Karpas-422 (cell line): ENCODE measurements at regions not wholly inside any gene's neighbourhood (a gene's known extent, or its start where the extent isn't known, plus 50 kb on each side); places are given as distances from the start of the nearest gene placed in this dataset.

ENCODE experiments used
- DNase-seq: peaks from one replicate; pipeline ENCODE4 v3.0.0-alpha.2; 2015
- H2AFZ ChIP-seq: fragments of 200-600 bp; sonication (generic); 2 replicates; pipeline ENCODE4 v1.6.1; 2014; ENCODE audit warnings: antibody characterized with exemption, low read length, mixed read lengths
- H3K27ac ChIP-seq: fragments of 200-600 bp; sonication (generic); 2 replicates; pipeline ENCODE4 v1.5.1; 2014; ENCODE audit warnings: mild to moderate bottlenecking, low read length, moderate library complexity
- H3K27me3 ChIP-seq: fragments of 200-600 bp; sonication (generic); 2 replicates; pipeline ENCODE4 v1.6.1; 2014; ENCODE audit warnings: low read length, mixed read lengths
- H3K36me3 ChIP-seq: fragments of 200-600 bp; sonication (generic); 2 replicates; pipeline ENCODE4 v1.6.1; 2014; ENCODE audit warnings: low read length, mixed read lengths; ENCODE audit not compliant: insufficient read depth
- H3K4me1 ChIP-seq: fragments of 200-600 bp; sonication (generic); 2 replicates; pipeline ENCODE4 v1.6.1; 2014; ENCODE audit warnings: mild to moderate bottlenecking, low read length, mixed read lengths
- H3K4me2 ChIP-seq: fragments of 200-600 bp; sonication (generic); 2 replicates; pipeline ENCODE4 v1.6.1; 2014; ENCODE audit warnings: low read length, low read depth, mild to moderate bottlenecking; ENCODE audit not compliant: poor library complexity, severe bottlenecking
- H3K4me3 ChIP-seq: fragments of 200-600 bp; sonication (generic); 2 replicates; pipeline ENCODE4 v1.5.1; 2014; ENCODE audit warnings: mild to moderate bottlenecking, antibody characterized with exemption, low read length, mixed read lengths
- H3K79me2 ChIP-seq: fragments of 200-600 bp; sonication (generic); 2 replicates; pipeline ENCODE4 v1.6.1; 2014; ENCODE audit warnings: mild to moderate bottlenecking, low read length, mixed read lengths
- H3K9ac ChIP-seq: fragments of 200-600 bp; sonication (generic); 2 replicates; pipeline ENCODE4 v1.6.0; 2014; ENCODE audit warnings: low read length
- H3K9me2 ChIP-seq: fragments of 200-600 bp; sonication (generic), shearing (Covaris generic); replicated peaks from 2 replicates; pipeline ENCODE4 v1.6.0; 2014; ENCODE audit warnings: mild to moderate bottlenecking, low read length, moderate library complexity; ENCODE audit not compliant: insufficient read depth
- H3K9me3 ChIP-seq: fragments of 300-700, 200-600 bp; sonication (generic); 2 replicates; pipeline ENCODE4 v1.6.1; 2014; ENCODE audit warnings: low read length, mixed read lengths
- H4K20me1 ChIP-seq: fragments of 200-600 bp; sonication (generic); 2 replicates; pipeline ENCODE4 v1.6.1; 2014; ENCODE audit warnings: mild to moderate bottlenecking, antibody characterized with exemption, low read length, low read depth; ENCODE audit not compliant: insufficient read depth

GRCh38 chr17:34726536-34727384 lies 147.4 kb downstream of the TMEM132E start:
- Histone ChIP-seq H3K9me3 (no peaks in the 10 kb centered on the region), H3K4me3 (no peak overlapping the region)

GRCh38 chr17:34725725-34726124 lies 146.3 kb downstream of the TMEM132E start:
- H2AFZ ChIP-seq, result no peak overlapping the region
- no peak overlapping the region for H3K4me2 ChIP-seq
- H3K4me3 ChIP-seq, result no peak overlapping the region
- H3K79me2 ChIP-seq, result no peaks in the 10 kb centered on the region
- H3K9me3 ChIP-seq, result no peaks in the 10 kb centered on the region
- no peaks in the 10 kb centered on the region for H4K20me1 ChIP-seq
- no peak overlapping the region for H3K9ac ChIP-seq
- H3K27me3 ChIP-seq, result no peaks in the 10 kb centered on the region
- DNase-seq, result no peak
- H3K4me1 ChIP-seq, result no peaks in the 10 kb centered on the region
- no peaks in the 10 kb centered on the region for H3K36me3 ChIP-seq
- no peak overlapping the region for H3K27ac ChIP-seq
- H3K9me2 ChIP-seq, result no peaks in the 10 kb centered on the region

More at GRCh38 chr17:34726536-34727384, 147.4 kb downstream of the TMEM132E start:
- no peak for DNase-seq
- Histone ChIP-seq H3K27ac (no peak overlapping the region), H3K79me2 (no peaks in the 10 kb centered on the region), H2AFZ (no peak overlapping the region), H3K9ac (no peak overlapping the region), H4K20me1 (no peaks in the 10 kb centered on the region), H3K4me1 (no peaks in the 10 kb centered on the region), H3K4me2 (no peak overlapping the region), H3K27me3 (no peaks in the 10 kb centered on the region), H3K36me3 (no peaks in the 10 kb centered on the region), H3K9me2 (no peaks in the 10 kb centered on the region)

GRCh38 chr17:34725008-34725407 lies 145.6 kb downstream of the TMEM132E start:
- no peaks in the 10 kb centered on the region for H3K27me3 ChIP-seq
- H3K27ac ChIP-seq, result no peak overlapping the region
- H4K20me1 ChIP-seq, result 0 out of 2 replicates have a peak, but pooled peaks cover 2% of the 10 kb centered on the region
- no peak overlapping the region for H3K4me3 ChIP-seq
- no peaks in the 10 kb centered on the region for H3K36me3 ChIP-seq
- H3K9me2 ChIP-seq, result no peaks in the 10 kb centered on the region
- no peak for DNase-seq
- H3K4me1 ChIP-seq, result no peaks in the 10 kb centered on the region
- H3K79me2 ChIP-seq, result no peaks in the 10 kb centered on the region
- H3K9me3 ChIP-seq, result no peaks in the 10 kb centered on the region
- H3K9ac ChIP-seq, result no peak overlapping the region
- no peak overlapping the region for H3K4me2 ChIP-seq
- no peak overlapping the region for H2AFZ ChIP-seq

- no peak for DNase-seq
- Histone ChIP-seq H4K20me1 (0 out of 2 replicates have a peak, but pooled peaks cover 3% of the 10 kb centered on the region), H3K79me2 (no peaks in the 10 kb centered on the region), H3K9ac (no peak overlapping the region), H3K9me3 (no peaks in the 10 kb centered on the region), H3K27me3 (no peaks in the 10 kb centered on the region), H2AFZ (no peak overlapping the region), H3K9me2 (no peaks in the 10 kb centered on the region), H3K27ac (no peak overlapping the region), H3K4me2 (no peak overlapping the region), H3K4me3 (no peak overlapping the region), H3K4me1 (no peaks in the 10 kb centered on the region), H3K36me3 (no peaks in the 10 kb centered on the region)
Observed at GRCh38 chr17:34723875-34724274, 144.5 kb downstream of the TMEM132E start.

GRCh38 chr17:34721326-34721725 lies 141.9 kb downstream of the TMEM132E start:
- Histone ChIP-seq H3K36me3 (no peaks in the 10 kb centered on the region), H3K79me2 (no peaks in the 10 kb centered on the region), H3K4me1 (no peaks in the 10 kb centered on the region), H3K9me2 (no peaks in the 10 kb centered on the region), H3K4me2 (no peak overlapping the region), H4K20me1 (0 out of 2 replicates have a peak, but pooled peaks cover 3% of the 10 kb centered on the region), H3K4me3 (no peak overlapping the region), H3K27me3 (no peaks in the 10 kb centered on the region), H3K9ac (no peak overlapping the region), H3K27ac (no peak overlapping the region), H2AFZ (no peak overlapping the region), H3K9me3 (no peaks in the 10 kb centered on the region)
- DNase-seq, result no peak

GRCh38 chr17:34720760-34721159 lies 141.4 kb downstream of the TMEM132E start:
- Histone ChIP-seq H3K79me2 (no peaks in the 10 kb centered on the region), H3K4me1 (no peaks in the 10 kb centered on the region), H2AFZ (no peak overlapping the region), H3K4me3 (no peak overlapping the region), H4K20me1 (0 out of 2 replicates have a peak, but pooled peaks cover 3% of the 10 kb centered on the region), H3K9me3 (no peaks in the 10 kb centered on the region), H3K4me2 (no peak overlapping the region), H3K9me2 (no peaks in the 10 kb centered on the region), H3K27ac (no peak overlapping the region), H3K9ac (no peak overlapping the region), H3K27me3 (no peaks in the 10 kb centered on the region), H3K36me3 (no peaks in the 10 kb centered on the region)
- no peak for DNase-seq

GRCh38 chr17:34719569-34719968 lies 140.2 kb downstream of the TMEM132E start:
- no peaks in the 10 kb centered on the region for H3K4me1 ChIP-seq

GRCh38 chr17:34717092-34717491 lies 137.7 kb downstream of the TMEM132E start:
- Histone ChIP-seq H3K27me3 (no peaks in the 10 kb centered on the region), H4K20me1 (0 out of 2 replicates have a peak, but pooled peaks cover 3% of the 10 kb centered on the region), H3K4me1 (no peaks in the 10 kb centered on the region), H2AFZ (no peak overlapping the region), H3K9me2 (no peaks in the 10 kb centered on the region), H3K79me2 (no peaks in the 10 kb centered on the region), H3K9ac (no peak overlapping the region), H3K36me3 (no peaks in the 10 kb centered on the region), H3K4me2 (no peak overlapping the region), H3K4me3 (no peak overlapping the region), H3K9me3 (no peaks in the 10 kb centered on the region), H3K27ac (no peak overlapping the region)
- DNase-seq, result no peak

More at GRCh38 chr17:34719569-34719968, 140.2 kb downstream of the TMEM132E start:
- H3K4me3 ChIP-seq, result no peak overlapping the region
- no peak overlapping the region for H3K4me2 ChIP-seq
- no peak overlapping the region for H3K27ac ChIP-seq
- no peaks in the 10 kb centered on the region for H3K36me3 ChIP-seq
- H3K9ac ChIP-seq, result no peak overlapping the region
- no peaks in the 10 kb centered on the region for H3K9me3 ChIP-seq
- DNase-seq, result no peak
- no peaks in the 10 kb centered on the region for H3K27me3 ChIP-seq
- H3K79me2 ChIP-seq, result no peaks in the 10 kb centered on the region
- H2AFZ ChIP-seq, result no peak overlapping the region
- H4K20me1 ChIP-seq, result 0 out of 2 replicates have a peak, but pooled peaks cover 3% of the 10 kb centered on the region
- no peaks in the 10 kb centered on the region for H3K9me2 ChIP-seq
